HG02938 (cell line): ENCODE measurements at regions not wholly inside any gene's neighbourhood (a gene's known extent, or its start where the extent isn't known, plus 50 kb on each side); places are given as distances from the start of the nearest gene placed in this dataset.
"Not testable (repeated sequence)": the region's sequence is repeated elsewhere in the genome, so short reads cannot be mapped to it uniquely, and the experiment has no call there.

Experiments
- ATAC-seq: cut with Tn5 transposase; IDR thresholded peaks from one replicate; pipeline ENCODE4 v1.9.1; 2021; ENCODE audit warnings: mild to moderate bottlenecking, moderate library complexity; ENCODE audit not compliant: unreplicated experiment

DNA sequence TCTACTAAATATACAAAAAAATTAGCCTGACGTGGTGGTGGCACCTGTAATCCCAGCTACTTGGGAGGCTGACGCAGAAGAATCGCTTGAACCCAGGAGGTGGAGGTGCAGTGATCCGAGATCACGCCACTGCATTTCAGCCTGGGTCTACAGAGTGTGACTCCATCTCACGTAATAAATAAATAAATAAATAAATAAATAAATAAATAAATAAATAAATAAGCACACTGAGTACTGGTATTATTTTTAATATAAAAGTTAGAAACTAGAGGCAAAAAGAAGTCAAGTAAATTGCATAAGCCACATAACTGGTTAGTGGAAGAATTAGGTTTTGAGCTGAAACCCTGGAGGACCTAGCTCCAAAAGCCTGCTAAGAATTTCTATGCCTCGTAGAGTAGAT is 1262.7 kb upstream of the PABPC4L start:
- no peak for ATAC-seq

DNA sequence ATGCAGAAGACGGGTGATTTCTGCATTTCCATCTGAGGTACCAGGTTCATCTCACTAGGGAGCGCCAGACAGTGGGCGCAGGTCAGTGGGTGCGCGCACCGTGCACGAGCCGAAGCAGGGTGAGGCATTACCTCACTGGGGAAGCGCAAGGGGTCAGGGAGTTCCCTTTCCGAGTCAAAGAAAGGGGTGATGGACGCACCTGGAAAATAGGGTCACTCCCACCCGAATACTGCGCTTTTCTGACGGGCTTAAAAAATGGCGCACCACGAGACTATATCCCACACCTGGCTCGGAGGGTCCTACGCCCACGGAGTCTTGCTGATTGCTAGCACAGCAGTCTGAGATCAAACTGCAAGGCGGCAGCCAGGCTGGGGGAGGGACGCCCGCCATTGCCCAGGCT is 1246.0 kb upstream of the PABPC4L start:
- not testable (repeated sequence) for ATAC-seq

DNA sequence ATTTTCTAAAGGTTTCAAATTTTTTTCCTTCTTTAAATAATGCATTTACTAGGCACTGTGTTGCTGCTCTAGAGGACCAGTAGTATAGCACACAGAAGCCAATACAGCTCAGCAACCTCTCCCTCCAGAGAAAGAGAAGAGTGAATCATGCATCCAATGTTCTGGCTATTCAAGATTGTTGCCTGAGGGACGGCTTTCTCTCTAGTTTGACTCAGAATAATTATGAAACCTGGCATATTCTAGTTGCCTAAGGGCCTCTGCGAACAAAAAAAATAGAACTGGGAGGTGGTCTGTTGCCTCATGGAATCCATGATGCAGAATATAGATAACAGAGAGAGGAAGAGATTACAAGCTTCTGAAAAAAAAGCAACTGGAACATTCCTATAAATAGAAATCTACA is 1233.3 kb upstream of the PABPC4L start:
- ATAC-seq = no peak

DNA sequence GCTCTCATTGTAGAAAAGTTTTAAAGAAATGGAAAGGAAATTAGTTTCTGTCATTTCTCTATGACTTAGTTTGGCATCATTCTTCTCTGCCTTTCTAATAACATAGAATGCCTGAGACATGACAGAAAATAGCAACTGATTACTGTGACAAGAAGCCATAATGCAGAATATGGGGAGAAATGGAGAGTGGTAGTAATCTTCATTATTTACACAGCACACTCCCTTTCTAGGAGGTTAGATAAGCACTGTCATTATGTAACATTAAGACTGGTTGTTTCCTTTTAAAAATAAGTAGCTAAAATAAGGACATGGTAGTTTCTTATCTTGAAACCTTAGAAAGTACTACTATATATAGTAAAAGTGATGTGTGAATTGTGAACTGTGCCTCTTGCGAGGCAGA is 1227.9 kb upstream of the PABPC4L start:
- no peak for ATAC-seq

DNA sequence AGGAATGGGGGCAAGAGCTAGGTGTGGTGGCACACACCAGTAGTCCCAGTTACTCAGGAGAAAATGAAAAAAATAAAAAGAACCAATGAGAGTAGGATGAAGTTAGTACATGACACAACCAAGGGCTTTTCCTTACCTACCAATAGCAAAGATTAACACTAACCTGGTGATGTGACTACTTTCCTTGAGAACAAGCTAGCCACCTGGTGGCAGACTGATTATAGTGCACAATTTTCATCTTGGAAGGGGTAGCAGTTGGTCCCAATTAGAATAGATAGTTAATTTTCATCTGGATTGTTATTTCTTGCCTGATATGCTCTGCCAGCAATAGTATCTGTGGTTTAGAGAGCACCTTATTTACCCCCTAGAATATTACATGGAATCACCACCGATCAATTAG is 1216.8 kb upstream of the PABPC4L start:
- ATAC-seq = peak; percentile 62

DNA sequence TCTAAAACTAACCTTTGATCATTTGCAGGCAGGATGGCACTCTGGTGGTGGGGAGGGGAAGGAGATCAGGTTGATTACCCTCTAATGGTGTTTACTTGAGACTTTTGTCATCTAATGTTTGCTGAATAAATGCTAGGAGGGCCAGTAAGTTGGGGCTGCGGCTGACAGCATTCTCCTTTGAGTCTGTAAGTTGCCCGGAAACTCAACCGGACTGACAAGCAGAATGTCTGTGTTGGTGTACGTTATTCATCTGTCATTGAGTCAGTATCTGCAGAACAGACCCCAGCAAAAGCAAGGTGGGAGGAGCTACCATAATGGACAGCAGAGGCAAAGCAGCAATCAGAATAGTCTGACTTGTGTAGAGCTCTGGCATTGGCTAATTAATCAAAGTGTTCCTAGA is 1210.6 kb upstream of the PABPC4L start:
- no peak for ATAC-seq

DNA sequence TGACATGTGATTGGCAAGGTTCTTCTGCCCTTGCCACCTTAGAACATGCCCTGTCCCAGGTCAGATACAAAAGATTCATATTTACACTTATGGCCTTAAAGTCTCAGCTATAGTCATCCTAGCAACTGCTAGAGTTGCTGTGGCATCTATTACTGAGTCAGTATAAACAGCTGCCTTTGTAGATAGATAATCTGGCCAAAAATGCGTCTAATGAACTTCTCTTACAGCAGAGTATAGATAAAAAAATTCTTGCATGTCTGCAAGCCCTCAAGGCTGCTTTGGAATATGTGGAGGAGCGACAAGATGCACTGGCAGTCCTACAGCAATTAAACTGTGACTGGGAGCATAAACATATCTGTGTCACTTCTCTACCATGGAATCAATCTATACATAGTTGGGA is 1209.7 kb upstream of the PABPC4L start:
- ATAC-seq = no peak

DNA sequence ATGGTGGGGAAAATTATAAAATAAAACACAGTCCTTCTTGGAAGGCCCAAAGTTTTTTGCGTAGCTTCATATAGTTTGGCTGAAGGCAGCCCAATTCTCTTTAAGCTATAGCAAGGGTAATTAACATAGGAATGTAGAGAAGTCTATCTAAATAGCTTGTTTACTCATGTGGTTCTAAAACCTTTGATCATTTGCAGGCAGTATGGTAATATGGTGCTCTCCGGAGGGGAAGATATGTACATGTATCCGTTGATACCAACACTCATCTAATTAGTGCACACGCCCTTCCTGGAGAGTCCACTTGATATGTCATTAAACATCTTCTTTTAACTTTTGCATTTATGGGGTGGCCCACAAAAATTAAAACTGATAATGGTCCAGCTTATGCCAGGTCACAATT is 1207.7 kb upstream of the PABPC4L start:
- not testable (repeated sequence) for ATAC-seq

DNA sequence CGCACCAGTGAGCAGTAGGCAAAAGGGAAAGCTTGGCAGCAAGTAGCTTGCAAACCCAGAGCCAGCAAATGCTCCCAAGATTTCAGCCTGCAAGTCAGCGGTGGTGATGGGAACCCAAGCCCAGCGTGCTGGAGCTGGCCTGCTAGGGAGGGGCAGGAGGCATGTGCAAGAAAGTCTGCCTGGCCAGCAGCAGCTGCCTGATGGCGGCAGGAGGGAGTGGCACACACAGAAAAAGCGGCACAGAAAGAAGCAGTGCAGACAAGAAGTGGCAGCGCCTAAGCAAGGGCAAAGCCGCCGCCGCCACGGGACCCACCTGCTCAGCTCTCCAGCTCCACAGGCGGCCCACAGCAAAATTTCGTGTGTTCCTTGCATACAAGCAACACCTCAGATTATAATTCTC is 1206.5 kb upstream of the PABPC4L start:
- no peak for ATAC-seq

DNA sequence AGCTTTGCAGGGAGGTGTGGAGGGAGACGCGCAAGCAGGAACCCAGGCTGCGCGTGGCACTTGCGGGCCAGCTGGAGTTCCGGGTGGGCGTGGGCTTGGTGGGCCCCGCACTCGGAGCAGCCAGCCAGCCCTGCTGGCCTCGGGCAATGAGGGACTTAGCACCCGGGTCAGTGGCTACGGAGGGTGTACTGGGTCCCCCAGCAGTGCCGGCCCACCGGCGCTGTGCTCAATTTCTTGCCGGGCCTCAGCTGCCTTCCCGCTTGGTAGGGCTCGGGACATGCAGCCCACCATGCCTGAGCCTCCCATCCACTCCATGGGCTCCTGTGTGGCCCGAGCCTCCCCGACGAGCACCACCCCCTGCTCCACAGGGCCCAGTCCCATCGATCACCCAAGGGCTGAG is 1205.0 kb upstream of the PABPC4L start:
- not testable (repeated sequence) for ATAC-seq

DNA sequence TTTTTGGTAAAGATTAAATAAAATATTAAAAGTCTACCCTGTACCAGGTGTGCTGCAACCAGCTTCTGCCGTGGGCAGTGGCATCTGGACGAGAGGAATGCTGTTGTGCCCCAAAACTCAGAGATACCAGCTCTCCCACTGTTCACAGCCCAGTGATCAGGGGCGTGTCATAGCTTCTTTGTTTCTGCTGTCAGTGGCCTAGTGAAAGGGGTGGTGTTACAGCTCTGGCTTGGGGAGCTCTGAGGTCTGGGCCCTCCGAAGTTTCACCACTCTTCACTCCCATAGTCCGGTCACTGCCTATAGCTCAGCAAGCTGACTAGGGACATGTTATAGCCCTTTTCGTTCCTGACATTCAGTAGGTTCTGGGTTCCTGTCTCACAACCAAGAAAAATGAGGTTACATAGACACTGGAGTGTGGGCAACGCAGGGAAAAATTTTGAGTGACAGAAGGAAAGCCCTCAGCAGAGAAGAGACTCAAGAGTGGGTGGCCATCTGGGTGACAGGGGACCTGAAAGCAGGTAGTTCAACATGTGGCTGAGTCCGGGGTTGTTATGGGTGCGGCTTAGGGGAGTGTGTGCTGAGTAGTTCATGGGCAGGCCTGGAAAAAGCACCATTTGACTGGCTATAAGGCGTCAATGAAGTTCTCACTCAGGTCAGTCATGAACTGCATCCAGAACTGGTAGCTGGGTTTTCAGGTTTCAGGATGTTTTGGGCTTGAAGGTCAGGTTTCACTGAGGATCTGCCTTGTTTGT is 1184.4 kb upstream of the PABPC4L start:
- no peak for ATAC-seq

DNA sequence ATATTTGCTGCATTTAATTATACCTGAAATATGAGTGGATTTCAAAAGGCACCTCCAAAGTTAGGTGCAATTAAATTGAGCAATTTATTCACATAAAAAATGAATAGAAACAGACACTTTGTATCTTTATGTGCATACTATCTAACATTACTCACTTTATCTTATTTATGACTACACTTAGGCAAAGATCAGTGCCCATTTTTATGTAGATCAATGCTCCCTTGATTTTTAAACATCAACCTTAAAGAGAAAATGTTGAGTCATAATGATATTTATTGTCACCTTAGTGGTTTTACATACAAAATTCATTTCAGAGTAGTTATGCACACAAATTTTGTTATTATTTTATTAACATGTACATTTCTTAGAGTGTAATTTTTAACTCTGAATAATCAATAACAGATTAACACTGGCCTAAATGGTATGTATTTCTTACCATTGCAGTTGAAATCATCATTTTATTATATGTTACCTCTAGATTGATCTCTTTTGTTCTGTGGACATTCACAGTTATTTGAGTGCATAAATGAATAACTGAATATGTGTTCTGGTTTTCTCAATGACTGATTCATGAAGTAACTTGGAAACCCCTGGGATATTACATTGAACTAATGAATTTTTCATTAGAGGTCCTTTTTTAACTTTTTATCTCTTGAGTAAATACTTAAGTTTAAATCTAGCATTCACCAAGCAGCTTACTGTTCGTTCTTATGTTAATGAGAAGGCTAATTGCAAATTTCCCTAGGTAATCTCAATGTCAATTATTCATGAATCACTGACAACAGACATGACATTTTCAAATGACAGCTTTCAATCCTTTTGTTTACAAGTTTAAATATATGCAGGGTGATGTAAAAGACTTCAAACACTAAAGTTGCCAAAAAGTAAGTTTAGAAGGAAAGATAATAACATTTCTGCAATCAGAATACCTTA is 1182.0 kb upstream of the PABPC4L start:
- ATAC-seq = no peak

DNA sequence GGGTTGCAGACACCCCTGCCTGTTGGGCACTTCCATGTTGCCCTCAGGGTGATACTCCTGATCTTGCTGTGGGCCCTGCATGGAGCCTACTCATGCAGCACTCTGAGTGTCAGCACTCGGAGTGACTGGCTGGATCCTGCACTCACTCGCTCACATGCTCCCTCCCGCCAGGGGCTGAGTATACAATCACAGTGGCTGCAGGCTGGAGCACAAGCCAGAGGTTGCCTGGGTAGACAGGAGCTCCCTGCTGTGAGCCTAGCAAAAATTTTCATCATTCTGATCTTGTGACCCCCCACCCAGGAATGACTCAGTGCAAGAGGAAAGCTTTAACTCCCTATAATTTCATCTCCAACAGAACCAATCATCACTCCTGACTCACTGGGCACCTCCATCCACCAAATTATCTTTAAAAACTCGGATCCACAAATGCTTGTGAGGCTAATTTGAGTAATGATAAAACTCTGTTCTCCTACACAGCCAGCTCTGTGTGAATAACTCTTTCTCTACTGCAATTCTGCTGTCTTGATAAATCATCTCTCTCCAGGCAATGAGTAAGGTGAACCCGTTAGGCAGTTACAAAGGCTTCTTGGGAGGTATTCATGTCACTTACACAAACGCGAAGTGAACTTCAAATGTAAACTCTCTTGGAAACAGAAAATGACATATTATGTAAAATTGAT is 1180.8 kb upstream of the PABPC4L start:
- ATAC-seq = no peak

DNA sequence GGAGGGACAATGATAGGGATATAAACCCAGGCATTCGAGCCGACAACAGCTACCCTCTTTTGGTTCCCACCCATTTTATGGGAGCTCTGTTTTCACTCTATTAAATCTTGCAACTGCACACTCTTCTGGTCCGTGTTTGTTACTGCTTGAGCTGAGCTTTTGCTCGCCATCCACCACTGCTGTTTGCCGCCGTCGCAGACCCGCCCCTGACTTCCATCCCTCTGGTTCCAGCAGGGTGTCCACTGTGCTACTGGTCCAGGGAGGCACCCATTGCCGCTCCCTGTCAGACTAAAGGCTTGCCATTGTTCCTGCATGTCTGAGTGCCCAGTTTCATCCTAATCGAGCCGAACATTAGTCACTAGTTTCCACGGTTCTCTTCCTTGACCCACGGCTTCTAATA is 1170.5 kb upstream of the PABPC4L start:
- ATAC-seq = no peak

DNA sequence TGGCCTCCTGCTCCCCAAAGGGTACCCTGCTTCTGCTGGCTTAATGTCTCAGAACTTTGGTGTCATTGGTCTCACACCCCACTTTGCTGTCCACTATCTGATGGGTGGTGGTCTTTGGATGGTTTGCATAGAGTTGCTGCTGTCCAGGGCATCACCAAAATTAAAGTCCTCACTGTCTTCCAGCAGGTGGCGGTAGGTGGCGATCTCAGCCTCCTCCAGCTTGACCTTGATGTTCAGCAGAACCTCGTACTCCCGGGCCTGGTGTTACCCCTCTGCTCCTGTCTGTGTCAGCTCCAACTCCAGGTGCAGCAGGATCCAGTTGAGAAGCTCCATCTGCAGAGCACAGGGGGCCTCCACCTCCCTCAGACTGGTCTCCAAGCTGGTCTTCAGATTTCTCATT is 1169.5 kb upstream of the PABPC4L start:
- ATAC-seq = no peak

DNA sequence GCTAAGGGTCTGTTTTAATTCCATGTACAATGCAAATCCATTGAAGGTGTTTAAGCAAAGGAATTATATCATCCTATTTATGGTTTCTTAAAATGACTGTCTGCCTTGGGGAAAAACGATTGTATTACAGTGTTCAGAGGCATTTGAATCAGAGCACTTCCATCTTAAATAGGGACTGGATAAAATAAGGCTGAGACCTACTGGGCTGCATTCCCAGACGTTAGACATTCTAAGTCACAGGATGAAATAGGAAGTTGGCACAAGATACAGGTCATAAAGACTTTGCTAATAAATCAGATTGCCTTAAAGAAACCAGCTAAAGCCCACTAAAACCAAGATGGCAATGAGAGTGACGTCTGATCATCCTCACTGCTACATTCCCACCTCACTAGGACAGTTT is 1167.2 kb upstream of the PABPC4L start:
- ATAC-seq = no peak

DNA sequence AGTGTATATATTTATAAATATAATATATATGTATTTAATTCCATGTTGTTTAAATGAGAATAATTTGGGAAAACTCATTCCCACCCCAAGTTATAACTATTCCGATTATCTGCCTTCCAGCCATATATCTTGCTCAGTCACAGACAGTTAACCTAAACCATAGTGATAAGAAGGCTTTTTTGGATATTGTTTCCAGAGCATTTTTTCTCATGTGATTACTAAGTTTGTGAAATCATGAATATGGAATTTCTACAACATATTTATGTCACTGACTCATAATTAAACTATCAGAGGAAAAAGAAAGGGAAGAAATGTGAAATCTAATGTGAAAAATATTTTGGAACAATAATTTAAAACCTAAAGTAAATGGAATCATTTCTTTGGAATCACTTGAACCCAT is 1163.5 kb upstream of the PABPC4L start:
- no peak for ATAC-seq

DNA sequence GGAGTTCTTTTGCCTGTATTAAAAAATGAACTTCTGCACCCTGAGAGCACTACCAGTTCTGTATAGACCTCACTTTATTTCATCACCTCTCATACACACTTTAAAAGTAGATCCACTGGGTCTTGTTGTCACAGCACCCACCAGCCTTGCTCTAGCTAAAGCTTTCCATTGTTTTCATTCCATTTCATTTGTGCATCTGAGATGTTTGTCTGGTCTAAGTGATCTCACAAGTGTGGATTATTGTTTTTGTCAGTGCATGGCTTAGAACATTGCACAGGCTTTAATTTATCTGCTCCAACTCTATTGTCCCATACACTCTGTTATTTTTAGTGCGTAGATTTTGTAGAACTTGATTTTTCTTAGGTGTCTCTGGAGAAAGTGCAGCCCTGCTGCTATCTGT is 1157.5 kb upstream of the PABPC4L start:
- ATAC-seq = no peak

DNA sequence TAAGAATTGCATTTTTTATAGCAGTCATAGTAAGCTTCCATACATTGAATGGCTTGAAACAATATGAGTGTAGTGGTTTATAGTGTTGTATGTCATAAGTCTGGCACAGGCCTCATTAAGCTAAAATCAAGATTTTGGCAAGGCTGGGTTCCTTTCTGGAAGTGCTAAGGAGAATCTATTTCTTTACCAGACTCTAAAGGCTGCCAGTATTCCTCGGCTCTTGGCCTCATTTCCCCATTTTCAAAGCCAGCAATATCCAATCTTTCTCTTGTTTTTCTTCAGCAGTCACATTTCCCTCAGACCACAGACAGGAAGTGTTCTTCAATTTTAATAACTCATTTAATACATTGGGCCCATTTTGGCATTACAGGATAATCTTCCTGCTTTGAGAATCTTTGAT is 1155.5 kb upstream of the PABPC4L start:
- no peak for ATAC-seq

DNA sequence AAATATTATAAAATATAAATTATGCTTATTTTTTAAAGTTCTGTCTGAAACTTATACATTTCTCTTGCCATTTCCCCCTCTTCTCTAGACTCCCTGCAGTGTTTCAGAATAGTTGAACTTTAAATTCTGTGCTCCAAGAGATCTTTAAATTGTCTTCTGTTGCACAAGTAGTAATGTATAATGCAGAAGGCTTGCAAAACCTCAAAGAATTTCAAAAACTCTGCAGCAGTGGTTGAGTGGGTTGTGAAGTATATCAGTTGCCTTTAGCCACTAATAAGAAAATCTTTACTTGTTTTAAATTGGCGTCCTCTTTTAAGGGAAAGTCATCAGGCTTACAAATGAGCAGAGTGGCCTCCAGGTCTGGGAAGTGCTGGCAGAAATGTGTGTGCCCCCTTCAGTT is 1153.3 kb upstream of the PABPC4L start:
- no peak for ATAC-seq

DNA sequence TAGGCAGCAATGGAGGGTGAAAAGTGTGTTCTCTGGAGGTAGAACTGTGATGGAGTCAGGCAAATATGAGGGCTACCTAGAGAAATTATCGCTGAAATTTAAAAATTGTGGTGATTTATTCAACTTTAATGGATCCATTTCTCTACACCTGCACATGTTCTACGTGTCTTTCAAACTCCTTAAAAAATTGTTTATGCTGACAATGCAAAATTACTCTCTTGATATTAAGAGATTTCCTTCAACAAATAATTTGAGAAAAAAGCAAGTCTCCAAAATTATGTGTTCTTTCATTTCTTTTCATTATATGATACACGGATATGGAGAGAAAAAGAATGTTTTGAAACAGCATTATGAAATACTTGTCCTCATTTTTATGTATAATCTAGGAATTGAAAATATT is 1151.4 kb upstream of the PABPC4L start:
- no peak for ATAC-seq

DNA sequence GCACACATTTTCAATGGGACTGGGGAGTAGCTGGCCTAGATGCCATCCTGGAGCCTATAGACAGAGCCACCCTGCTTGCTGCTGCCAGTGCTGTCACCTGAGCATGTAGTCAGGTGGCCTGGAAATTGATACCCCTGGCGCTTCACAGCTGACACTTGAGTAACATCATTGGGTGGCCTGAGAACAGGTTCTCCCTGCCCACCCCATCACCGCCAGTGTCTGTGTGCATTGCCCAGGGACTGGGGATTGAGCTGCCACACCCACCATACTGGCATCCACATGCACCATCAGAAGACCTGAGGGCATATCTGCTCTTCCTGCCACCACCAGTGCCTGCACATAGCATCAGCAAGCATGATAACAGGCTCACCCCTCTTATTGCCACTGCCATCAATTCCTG is 1142.9 kb upstream of the PABPC4L start:
- ATAC-seq = no peak
